ENCODE measurements at regions not wholly inside any gene's neighbourhood (a gene's known extent, or its start where the extent isn't known, plus 50 kb on each side); places are given as distances from the start of the nearest gene placed in this dataset.

GRCh38 chr12:82203086-82203485 is 155.1 kb downstream of the CCDC59 start:
- no peaks in the 10 kb centered on the region for H3K36me3 Mint-ChIP-seq
- no peaks in the 10 kb centered on the region for H3K27me3 Mint-ChIP-seq
- no peak overlapping the region for H3K27ac Mint-ChIP-seq
- ATAC-seq (ENCODE audit: low read depth in 2 of 2) (no peak), DNase-seq (no peak)
- no peak overlapping the region for H3K4me3 Mint-ChIP-seq
- peaks cover 0 to 10% (median 7%) of the 10 kb centered on the region in 7 donors for H3K9me3 Mint-ChIP-seq
- no peaks in the 10 kb centered on the region for H3K4me1 Mint-ChIP-seq

- H3K4me1 Mint-ChIP-seq = no peaks in the 10 kb centered on the region
- H3K9me3 Mint-ChIP-seq = peaks cover 0 to 38% (median 5%) of the 10 kb centered on the region in 7 donors
- H3K27me3 Mint-ChIP-seq = no peaks in the 10 kb centered on the region
- H3K4me3 Mint-ChIP-seq = no peak overlapping the region
- no peak for DNase-seq
- ATAC-seq (ENCODE audit: low read depth in 2 of 2) = no peak
- H3K36me3 Mint-ChIP-seq = no peaks in the 10 kb centered on the region
- H3K27ac Mint-ChIP-seq = no peak overlapping the region
Measured at GRCh38 chr12:82187595-82187994, 170.6 kb downstream of the CCDC59 start.

GRCh38 chr12:82187011-82187410 is 171.2 kb downstream of the CCDC59 start:
- Mint-ChIP-seq H3K27ac (no peak overlapping the region), H3K4me1 (no peaks in the 10 kb centered on the region), H3K9me3 (peaks cover 0 to 38% (median 6%) of the 10 kb centered on the region in 7 donors), H3K27me3 (no peaks in the 10 kb centered on the region), H3K36me3 (no peaks in the 10 kb centered on the region), H3K4me3 (no peak overlapping the region)
- ATAC-seq (ENCODE audit: low read depth in 2 of 2) (no peak), DNase-seq (no peak)

GRCh38 chr12:82186282-82186681 is 171.9 kb downstream of the CCDC59 start:
- Mint-ChIP-seq H3K4me1 (no peaks in the 10 kb centered on the region), H3K27me3 (no peaks in the 10 kb centered on the region), H3K9me3 (peaks cover 0 to 37% (median 6%) of the 10 kb centered on the region in 7 donors), H3K4me3 (no peak overlapping the region), H3K36me3 (no peaks in the 10 kb centered on the region), H3K27ac (no peak overlapping the region)
- DNase-seq (no peak), ATAC-seq (ENCODE audit: low read depth in 2 of 2) (no peak)

GRCh38 chr12:82184844-82185243 is 173.3 kb downstream of the CCDC59 start:
- no peak for DNase-seq
- no peak overlapping the region for H3K4me3 Mint-ChIP-seq
- H3K27me3 Mint-ChIP-seq = no peaks in the 10 kb centered on the region
- H3K36me3 Mint-ChIP-seq = no peaks in the 10 kb centered on the region
- no peak overlapping the region for H3K27ac Mint-ChIP-seq
- no peak for ATAC-seq (ENCODE audit: low read depth in 2 of 2)
- no peaks in the 10 kb centered on the region for H3K4me1 Mint-ChIP-seq
- H3K9me3 Mint-ChIP-seq = peaks cover 0 to 24% (median 6%) of the 10 kb centered on the region in 7 donors

GRCh38 chr12:82182601-82183190 is 175.5 kb downstream of the CCDC59 start:
- peaks cover 0 to 15% (median 4%) of the 10 kb centered on the region in 7 donors for H3K9me3 Mint-ChIP-seq
- ATAC-seq (ENCODE audit: low read depth in 2 of 2) (no peak), DNase-seq (no peak)
- H3K4me3 Mint-ChIP-seq = no peak overlapping the region
- H3K36me3 Mint-ChIP-seq = no peaks in the 10 kb centered on the region
- H3K27ac Mint-ChIP-seq = no peak overlapping the region
- no peaks in the 10 kb centered on the region for H3K27me3 Mint-ChIP-seq
- H3K4me1 Mint-ChIP-seq = no peaks in the 10 kb centered on the region

GRCh38 chr12:82176761-82177490 is 181.3 kb downstream of the CCDC59 start:
- Mint-ChIP-seq H3K27ac (no peak overlapping the region), H3K4me3 (no peak overlapping the region), H3K36me3 (no peaks in the 10 kb centered on the region), H3K4me1 (no peaks in the 10 kb centered on the region), H3K9me3 (peaks cover 0 to 9% (median 0%) of the 10 kb centered on the region in 7 donors), H3K27me3 (no peaks in the 10 kb centered on the region)
- DNase-seq = no peak
- no peak for ATAC-seq (ENCODE audit: low read depth in 2 of 2)

GRCh38 chr12:82176026-82176425 is 182.2 kb downstream of the CCDC59 start:
- H3K36me3 Mint-ChIP-seq = no peaks in the 10 kb centered on the region
- peaks cover 0 to 9% (median 0%) of the 10 kb centered on the region in 7 donors for H3K9me3 Mint-ChIP-seq
- ATAC-seq (ENCODE audit: low read depth in 2 of 2) (no peak), DNase-seq (no peak)
- H3K27me3 Mint-ChIP-seq = no peaks in the 10 kb centered on the region
- H3K4me1 Mint-ChIP-seq = no peaks in the 10 kb centered on the region
- H3K4me3 Mint-ChIP-seq = no peak overlapping the region
- H3K27ac Mint-ChIP-seq = no peak overlapping the region

- Mint-ChIP-seq H3K9me3 (peaks cover 0 to 9% (median 0%) of the 10 kb centered on the region in 7 donors), H3K36me3 (no peaks in the 10 kb centered on the region), H3K4me1 (no peaks in the 10 kb centered on the region), H3K27ac (no peak overlapping the region), H3K4me3 (no peak overlapping the region), H3K27me3 (no peaks in the 10 kb centered on the region)
- DNase-seq = no peak
- ATAC-seq (ENCODE audit: low read depth in 2 of 2) = no peak
Measured at GRCh38 chr12:82174936-82175335, 183.3 kb downstream of the CCDC59 start.

- ATAC-seq (ENCODE audit: low read depth in 2 of 2) (no peak), DNase-seq (no peak)
- no peaks in the 10 kb centered on the region for H3K36me3 Mint-ChIP-seq
- no peak overlapping the region for H3K27ac Mint-ChIP-seq
- no peaks in the 10 kb centered on the region for H3K4me1 Mint-ChIP-seq
- no peaks in the 10 kb centered on the region for H3K27me3 Mint-ChIP-seq
- peaks cover 0 to 9% (median 3%) of the 10 kb centered on the region in 7 donors for H3K9me3 Mint-ChIP-seq
- H3K4me3 Mint-ChIP-seq = no peak overlapping the region
Measured at GRCh38 chr12:82174383-82174782, 183.8 kb downstream of the CCDC59 start.

GRCh38 chr12:82149045-82149444 is 209.1 kb downstream of the CCDC59 start:
- no peaks in the 10 kb centered on the region for H3K36me3 Mint-ChIP-seq
- no peak overlapping the region for H3K27ac Mint-ChIP-seq
- no peak overlapping the region for H3K4me3 Mint-ChIP-seq
- DNase-seq (no peak), ATAC-seq (ENCODE audit: low read depth in 2 of 2) (no peak)
- no peaks in the 10 kb centered on the region for H3K4me1 Mint-ChIP-seq
- peaks cover 0 to 3% (median 0%) of the 10 kb centered on the region in 3 donors for H3K27me3 Mint-ChIP-seq
- peaks cover 0 to 10% (median 2%) of the 10 kb centered on the region in 7 donors for H3K9me3 Mint-ChIP-seq

GRCh38 chr12:82146740-82147139 is 211.4 kb downstream of the CCDC59 start:
- peaks cover 0 to 10% (median 0%) of the 10 kb centered on the region in 7 donors for H3K9me3 Mint-ChIP-seq
- DNase-seq (no peak), ATAC-seq (ENCODE audit: low read depth in 2 of 2) (no peak)
- no peak overlapping the region for H3K27ac Mint-ChIP-seq
- no peaks in the 10 kb centered on the region for H3K36me3 Mint-ChIP-seq
- no peaks in the 10 kb centered on the region for H3K27me3 Mint-ChIP-seq
- no peak overlapping the region for H3K4me3 Mint-ChIP-seq
- H3K4me1 Mint-ChIP-seq = no peaks in the 10 kb centered on the region

- no peak for DNase-seq
- peaks cover 0 to 10% (median 0%) of the 10 kb centered on the region in 7 donors for H3K9me3 Mint-ChIP-seq
- no peaks in the 10 kb centered on the region for H3K4me1 Mint-ChIP-seq
- H3K27me3 Mint-ChIP-seq = no peaks in the 10 kb centered on the region
- no peak overlapping the region for H3K27ac Mint-ChIP-seq
- no peak overlapping the region for H3K4me3 Mint-ChIP-seq
- no peaks in the 10 kb centered on the region for H3K36me3 Mint-ChIP-seq
- no peak for ATAC-seq (ENCODE audit: low read depth in 2 of 2)
Measured at GRCh38 chr12:82144505-82144904, 213.7 kb downstream of the CCDC59 start.

GRCh38 chr12:82132390-82132789 is 225.8 kb downstream of the CCDC59 start:
- ATAC-seq (ENCODE audit: low read depth in 2 of 2) (no peak), DNase-seq (no peak)
- Mint-ChIP-seq H3K27me3 (no peaks in the 10 kb centered on the region), H3K27ac (no peak overlapping the region), H3K9me3 (peaks cover 0 to 16% (median 5%) of the 10 kb centered on the region in 7 donors), H3K4me1 (no peaks in the 10 kb centered on the region), H3K4me3 (no peak overlapping the region), H3K36me3 (no peaks in the 10 kb centered on the region)

Measured in naive B cell (primary cell).